Caco-2 (cell line): ENCODE measurements at regions not wholly inside any gene's neighbourhood (a gene's known extent, or its start where the extent isn't known, plus 50 kb on each side); places are given as distances from the start of the nearest gene placed in this dataset.

Source experiments
- BruUV-seq: library from RNA; stranded (reverse); fragments of 400-500 nt; replicated peaks from 2 replicates; lab custom pipeline; 2021; lab: Mats Ljungman, UMichigan
- CTCF ChIA-PET: fragments of 300-600 bp; sonication (Branson Sonifier 250); formaldehyde crosslinking; loops from one replicate; lab custom pipeline; 2022; ENCODE audit warnings: antibody characterized with exemption; lab: Charles Lee
- POLR2A ChIA-PET: fragments of 300-600 bp; sonication (Branson Sonifier 250); formaldehyde crosslinking; loops from one replicate; lab custom pipeline; 2022; ENCODE audit warnings: antibody characterized with exemption; lab: Charles Lee
- DNase-seq, 2 experiments: peaks; one replicate each; pipeline versions ENCODE4 v3.0.0 to v3.0.0-alpha.2; 2020 to 2022
- H3K27me3 ChIP-seq: replicated peaks from 2 replicates; pipeline ENCODE4 v1.6.0; 2011; ENCODE audit warnings: low read length; ENCODE audit not compliant: control insufficient read depth, insufficient read depth
- H3K36me3 ChIP-seq: 2 replicates; pipeline ENCODE4 v1.5.1; 2011; ENCODE audit warnings: low read length; ENCODE audit not compliant: control insufficient read depth, insufficient read depth
- H3K4me1 ChIP-seq: fragments of 250-450 bp; sonication (Bioruptor Pico); 2 replicates; pipeline ENCODE4 v1.5.1; 2020; ENCODE audit warnings: mild to moderate bottlenecking
- H3K4me3 ChIP-seq: 2 replicates; pipeline ENCODE4 v1.5.1; 2011; ENCODE audit warnings: low read depth, mild to moderate bottlenecking, control low read depth, low read length
- H3K9me3 ChIP-seq: fragments of 250-450 bp; sonication (Bioruptor Pico); 2 replicates; pipeline ENCODE4 v1.5.1; 2020; ENCODE audit warnings: mild to moderate bottlenecking, moderate library complexity
- H3K27ac Mint-ChIP-seq: one replicate; pipeline ENCODE4 v1.8.0; 2022; ENCODE audit warnings: mixed read lengths; ENCODE audit not compliant: unreplicated experiment
- H3K27me3 Mint-ChIP-seq: one replicate; pipeline ENCODE4 v1.8.0; 2022; ENCODE audit warnings: mixed read lengths; ENCODE audit not compliant: insufficient read depth, unreplicated experiment
- H3K36me3 Mint-ChIP-seq: one replicate; pipeline ENCODE4 v1.8.0; 2022; ENCODE audit warnings: mild to moderate bottlenecking, mixed read lengths; ENCODE audit not compliant: insufficient read depth, unreplicated experiment
- H3K4me1 Mint-ChIP-seq: one replicate; pipeline ENCODE4 v1.8.0; 2022; ENCODE audit warnings: low read depth, mixed read lengths; ENCODE audit not compliant: unreplicated experiment
- H3K4me3 Mint-ChIP-seq: one replicate; pipeline ENCODE4 v1.8.0; 2022; ENCODE audit warnings: mild to moderate bottlenecking, moderate library complexity, mixed read lengths; ENCODE audit not compliant: unreplicated experiment
- H3K9me3 Mint-ChIP-seq: one replicate; pipeline ENCODE4 v1.8.0; 2022; ENCODE audit warnings: mixed read lengths; ENCODE audit not compliant: unreplicated experiment
- CTCF ChIP-seq, 2 experiments: fragments of 200-600 bp in 1 of 2; IDR thresholded peaks; 1 replicate in 1 of 2; 2 replicates in 1 of 2; pipeline versions ENCODE4 v1.5.1 to v1.8.0; 2011 to 2022; ENCODE audit warnings: antibody characterized with exemption in 1 of 2, control low read depth in 1 of 2, inconsistent platforms in 1 of 2, low read depth in 1 of 2, low read length in 1 of 2, mild to moderate bottlenecking in 1 of 2, moderate library complexity in 1 of 2; ENCODE audit not compliant: insufficient read depth in 1 of 2, severe bottlenecking in 1 of 2, unreplicated experiment in 1 of 2
- intact Hi-C: fragments of 100-400 bp; cut with micrococcal nuclease; formaldehyde crosslinking; loops from one replicate; pipeline ENCODE4 v1.10.0; 2022; ENCODE audit not compliant: unreplicated experiment

DNA sequence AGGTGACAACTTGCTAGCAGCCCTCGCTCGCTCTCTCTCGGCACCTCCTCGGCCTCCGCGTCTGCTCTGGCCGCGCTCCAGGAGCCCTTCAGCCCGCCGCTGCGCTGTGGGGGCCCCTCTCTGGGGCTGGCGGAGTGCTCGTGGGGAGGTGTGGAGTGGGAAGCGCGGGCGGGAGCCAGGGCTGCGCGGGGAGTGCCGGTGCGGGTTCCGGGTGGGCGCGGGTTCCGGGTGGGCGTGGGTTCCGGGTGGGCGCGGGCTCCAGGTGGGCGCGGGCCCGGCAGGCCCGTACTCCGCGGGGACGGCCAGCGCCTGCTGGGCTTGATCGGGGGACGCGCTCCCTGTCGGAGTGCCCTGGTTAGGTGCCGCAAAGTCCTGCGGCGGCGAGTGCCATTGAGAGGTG is 384.3 kb downstream of the GPM6A start:
- Histone ChIP-seq H3K9me3 (no peaks in the 10 kb centered on the region), H3K4me3 (no peak overlapping the region), H3K4me1 (no peaks in the 10 kb centered on the region), H3K36me3 (no peaks in the 10 kb centered on the region), H3K27me3 (no peaks in the 10 kb centered on the region)
- no peak for TF ChIP-seq CTCF (IDR thresholded peaks at IDR 0.05; ENCODE audit: insufficient read depth in 1 of 2, low read depth in 1 of 2, low read length in 1 of 2, severe bottlenecking in 1 of 2, unreplicated experiment in 1 of 2)
- intact Hi-C loops: no loop called here
- DNase-seq: no peak
- CTCF ChIA-PET: no interaction called here
- Mint-ChIP-seq H3K27ac (no peak overlapping the region), H3K4me1 (no peaks in the 10 kb centered on the region), H3K36me3 (no peaks in the 10 kb centered on the region), H3K4me3 (no peak overlapping the region), H3K9me3 (no peaks in the 10 kb centered on the region), H3K27me3 (no peaks in the 10 kb centered on the region)
- POLR2A ChIA-PET: no interaction called here
- BruUV-seq: no TSS peak

- Mint-ChIP-seq H3K27me3 (no peaks in the 10 kb centered on the region), H3K9me3 (no peaks in the 10 kb centered on the region), H3K4me1 (no peaks in the 10 kb centered on the region), H3K4me3 (no peak overlapping the region), H3K27ac (no peak overlapping the region), H3K36me3 (no peaks in the 10 kb centered on the region)
- no peaks in the 10 kb centered on the region for H3K4me1 ChIP-seq
- H3K27me3 ChIP-seq: no peaks in the 10 kb centered on the region
- no peaks in the 10 kb centered on the region for H3K9me3 ChIP-seq
- CTCF ChIA-PET: no interaction called here
- DNase-seq: no peak
- intact Hi-C loops: no loop called here
- no TSS peak for BruUV-seq
- H3K36me3 ChIP-seq: no peaks in the 10 kb centered on the region
- POLR2A ChIA-PET: interaction anchor here (0.6 kb wide), 1 partner anchor 11 kb away, joined by 4 read pairs; no protein-coding TSS in a partner anchor
- no peak for TF ChIP-seq CTCF (IDR thresholded peaks at IDR 0.05; ENCODE audit: insufficient read depth in 1 of 2, low read depth in 1 of 2, low read length in 1 of 2, severe bottlenecking in 1 of 2, unreplicated experiment in 1 of 2)
- no peak overlapping the region for H3K4me3 ChIP-seq
These were observed 380.4 kb downstream of the GPM6A start for GRCh38 chr4:175431694-175432093.

DNA sequence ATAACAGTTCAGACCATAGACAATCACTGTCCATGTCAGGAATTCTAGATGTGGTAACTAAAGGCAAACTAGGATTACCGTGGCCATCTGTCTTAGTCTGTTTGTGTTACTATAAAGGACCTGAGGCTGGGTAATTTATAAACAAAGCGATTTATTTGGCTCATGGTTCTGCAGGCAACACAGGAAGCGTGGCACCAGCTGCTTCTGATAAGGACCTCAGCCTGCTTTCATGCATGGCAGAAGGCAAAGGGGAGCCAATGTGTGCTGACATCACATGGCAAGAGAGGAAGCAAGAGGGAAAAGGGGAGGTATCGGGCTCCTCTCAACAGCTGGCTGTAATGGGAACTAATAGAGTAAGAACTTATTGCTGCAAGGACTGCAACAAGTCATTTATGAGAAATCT is 376.7 kb downstream of the GPM6A start:
- TF ChIP-seq CTCF (IDR thresholded peaks at IDR 0.05; ENCODE audit: insufficient read depth in 1 of 2, low read depth in 1 of 2, low read length in 1 of 2, severe bottlenecking in 1 of 2, unreplicated experiment in 1 of 2): no peak
- Mint-ChIP-seq H3K27me3 (no peaks in the 10 kb centered on the region), H3K4me1 (no peaks in the 10 kb centered on the region), H3K36me3 (no peaks in the 10 kb centered on the region), H3K4me3 (no peak overlapping the region), H3K9me3 (no peaks in the 10 kb centered on the region), H3K27ac (no peak overlapping the region)
- BruUV-seq: no TSS peak
- ChIA-PET POLR2A (no interaction called here), CTCF (no interaction called here)
- no peak for DNase-seq
- no peaks in the 10 kb centered on the region for H3K27me3 ChIP-seq
- H3K36me3 ChIP-seq: no peaks in the 10 kb centered on the region
- no peak overlapping the region for H3K4me3 ChIP-seq
- no peaks in the 10 kb centered on the region for H3K9me3 ChIP-seq
- no peaks in the 10 kb centered on the region for H3K4me1 ChIP-seq
- intact Hi-C loops: no loop called here
